Embryonic facial prominence (tissue), 1 donor: ENCODE measurements at regions not wholly inside any gene's neighbourhood (a gene's known extent, or its start where the extent isn't known, plus 50 kb on each side); places are given as distances from the start of the nearest gene placed in this dataset.
"Not testable (repeated sequence)": the region's sequence is repeated elsewhere in the genome, so short reads cannot be mapped to it uniquely, and the experiment has no call there.

Experiments
- DNase-seq: peaks from one replicate; pipeline ENCODE4 v3.0.0-alpha.2; 2016; ENCODE audit errors: extremely low spot score

GRCh38 chr7:51543801-51544553 lies 227.4 kb upstream of the COBL start:
- no peak for DNase-seq

- not testable (repeated sequence) for DNase-seq
Observed at GRCh38 chr7:51540906-51541305, 224.3 kb upstream of the COBL start.

DNA sequence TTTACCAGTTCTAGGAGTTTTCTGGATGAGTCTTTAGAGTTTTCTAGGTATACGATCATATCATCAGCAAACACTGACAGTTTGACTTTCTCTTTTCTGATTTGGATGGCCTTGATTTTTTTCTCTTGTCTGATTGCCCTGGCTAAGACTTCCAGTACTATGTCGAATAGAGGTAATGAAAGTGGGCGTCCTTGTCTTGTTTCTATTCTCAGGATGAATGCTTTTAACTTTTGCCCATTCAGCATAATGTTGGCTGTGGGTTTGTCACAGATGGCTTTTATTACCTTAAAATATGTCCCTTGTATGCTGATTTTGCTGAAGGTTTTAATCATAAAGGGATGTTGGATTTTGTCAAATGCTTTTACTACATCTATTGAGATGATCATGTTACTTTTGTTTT lies 223.2 kb upstream of the COBL start:
- no peak for DNase-seq

DNA sequence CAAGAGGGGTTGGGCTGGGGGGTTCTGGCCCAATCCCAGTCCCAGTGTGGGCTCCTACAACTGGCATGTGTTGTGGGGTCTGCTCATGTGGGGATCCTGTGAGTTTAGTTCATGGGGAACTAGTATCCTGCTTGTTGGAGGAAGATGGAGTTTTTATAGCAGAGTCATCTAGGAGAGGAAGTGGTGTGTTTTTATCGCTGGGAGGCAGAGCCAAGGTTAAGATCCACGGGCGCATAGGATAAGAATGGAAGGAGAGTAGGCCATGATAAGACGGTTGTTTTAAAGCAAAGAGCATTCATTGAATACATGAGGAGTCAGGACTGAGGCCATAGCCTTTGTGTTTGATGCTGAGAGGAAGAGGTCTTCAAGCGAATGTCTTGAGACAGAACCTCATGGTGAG lies 211.6 kb upstream of the COBL start:
- no peak for DNase-seq

GRCh38 chr7:51521694-51522312 lies 205.2 kb upstream of the COBL start:
- no peak for DNase-seq

- DNase-seq, result no peak
Observed at GRCh38 chr7:51521054-51521453, 204.4 kb upstream of the COBL start.

- no peak for DNase-seq
Observed at GRCh38 chr7:51518646-51519045, 202.0 kb upstream of the COBL start.

GRCh38 chr7:51517187-51517586 lies 200.6 kb upstream of the COBL start:
- no peak for DNase-seq

- no peak for DNase-seq
Observed at GRCh38 chr7:51501620-51502019, 185.0 kb upstream of the COBL start.

DNA sequence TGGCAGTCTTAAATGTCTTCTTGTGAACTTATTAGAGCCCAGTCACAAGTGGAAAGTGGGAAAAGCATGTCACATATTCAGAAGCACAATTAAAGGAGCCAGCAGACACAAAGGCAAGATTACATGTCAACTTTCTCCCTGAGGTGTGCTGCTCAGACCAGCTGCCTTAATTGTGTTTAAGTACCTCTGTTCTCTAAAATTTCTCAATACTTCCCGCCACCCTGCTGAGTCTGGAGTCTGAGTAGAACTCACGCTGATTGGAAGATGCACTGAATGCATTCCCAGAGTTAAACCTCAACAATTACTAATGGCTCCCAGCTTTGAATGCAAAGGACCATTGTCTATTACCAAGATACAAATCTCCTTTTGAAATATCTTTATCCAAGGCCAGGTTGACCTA lies 166.4 kb upstream of the COBL start:
- no peak for DNase-seq

DNA sequence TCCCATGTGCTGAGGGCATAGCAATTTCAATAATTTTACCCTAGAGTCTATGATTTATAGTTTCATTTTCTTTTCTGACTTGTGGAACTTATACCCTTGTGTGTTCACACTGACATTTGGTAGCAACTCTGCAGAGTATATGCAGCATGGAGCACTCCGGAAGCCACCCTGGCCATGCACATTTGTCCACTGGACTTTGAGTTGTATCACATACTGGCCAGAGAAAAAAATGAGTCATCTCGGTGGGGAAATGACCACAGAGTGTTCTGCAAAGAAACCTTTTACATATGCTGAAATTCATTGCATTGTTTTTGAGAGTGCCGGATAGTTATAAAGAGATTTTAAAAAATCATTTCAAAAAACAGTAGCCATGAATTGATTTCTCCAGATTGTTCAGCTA lies 164.8 kb upstream of the COBL start:
- DNase-seq, result no peak

DNA sequence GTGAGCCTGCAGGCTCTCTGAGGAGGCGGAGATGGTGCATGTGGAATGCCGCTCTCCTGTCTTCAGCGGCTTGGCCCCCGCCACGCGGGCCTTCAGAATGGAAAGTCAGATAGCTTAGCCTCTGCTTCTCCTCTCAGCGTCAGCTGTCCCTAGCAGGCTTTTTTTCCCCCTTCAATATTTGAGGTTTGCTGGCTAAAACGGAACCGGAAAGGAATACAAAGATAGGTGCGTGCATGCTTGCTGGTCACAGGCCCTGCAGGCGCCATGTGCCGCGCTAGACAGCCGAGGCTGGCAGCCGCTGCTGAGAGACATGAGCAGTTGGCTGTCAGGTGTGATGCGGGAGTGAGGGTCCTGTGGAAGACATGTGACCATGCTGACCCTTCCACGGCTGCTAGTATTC lies 161.2 kb upstream of the COBL start:
- no peak for DNase-seq

DNA sequence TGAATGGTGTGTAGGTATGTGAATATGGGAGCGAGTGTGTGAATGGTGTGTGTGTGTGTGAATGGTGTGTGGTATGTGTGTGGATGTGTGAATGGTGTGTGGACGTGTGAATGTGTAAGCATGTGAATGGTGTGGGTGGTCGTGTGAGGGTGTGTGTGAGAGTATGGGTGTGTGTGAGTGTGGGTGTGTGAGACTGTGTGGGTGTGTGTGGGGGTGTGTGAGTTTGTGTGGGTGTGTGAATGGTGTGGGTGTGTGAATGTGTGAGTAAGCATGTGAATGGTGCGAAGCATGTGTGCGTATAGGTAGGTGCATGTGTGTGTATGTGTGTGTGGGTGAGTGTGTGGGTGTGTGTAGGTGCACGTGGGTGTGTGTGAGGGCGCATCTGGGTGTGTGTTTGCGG lies 160.7 kb upstream of the COBL start:
- no peak for DNase-seq

DNA sequence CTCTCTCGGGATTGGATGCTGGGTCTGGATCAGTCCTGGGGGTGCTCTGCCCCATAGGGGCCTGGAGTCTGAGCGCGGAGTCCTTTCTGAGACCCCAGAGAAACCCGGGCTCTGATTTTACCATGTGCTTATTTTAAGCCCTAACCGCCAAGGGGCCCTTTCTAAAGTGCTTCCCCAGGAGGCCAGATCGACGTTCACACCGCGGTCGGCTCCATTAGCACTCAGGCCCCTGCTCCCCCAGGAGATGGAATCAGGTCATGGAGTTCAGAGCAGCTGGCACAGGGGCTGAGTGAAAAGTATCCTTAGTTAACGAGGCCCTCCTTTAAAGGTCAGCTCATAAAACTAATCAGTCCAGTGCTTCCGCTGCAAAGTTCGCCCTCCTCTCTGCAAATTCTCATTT lies 159.4 kb upstream of the COBL start:
- DNase-seq, result no peak

GRCh38 chr7:51472873-51473272 lies 156.3 kb upstream of the COBL start:
- no peak for DNase-seq

DNA sequence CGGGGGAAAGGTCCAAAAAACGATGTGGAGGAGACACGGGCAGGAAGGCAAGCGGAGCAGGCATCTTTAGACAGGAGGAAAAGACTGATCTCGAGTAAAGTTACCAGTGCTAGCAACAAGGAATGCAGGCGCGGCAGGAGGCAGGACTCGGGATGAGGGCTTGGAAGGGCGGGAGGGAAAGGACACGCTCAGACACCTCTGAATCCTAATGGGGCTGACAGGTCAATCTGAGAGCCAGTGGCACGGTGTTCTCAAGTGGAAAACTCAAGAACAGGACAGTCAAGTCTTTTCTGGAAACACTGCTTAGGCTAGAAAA lies 155.3 kb upstream of the COBL start:
- DNase-seq, result no peak

- no peak for DNase-seq
Observed at GRCh38 chr7:51471210-51471980, 154.8 kb upstream of the COBL start.

- no peak for DNase-seq
Observed at GRCh38 chr7:51467384-51468017, 150.9 kb upstream of the COBL start.

- DNase-seq, result no peak
Observed at GRCh38 chr7:51459809-51460208, 143.2 kb upstream of the COBL start.

- DNase-seq, result no peak
Observed at GRCh38 chr7:51458693-51459092, 142.1 kb upstream of the COBL start.

DNA sequence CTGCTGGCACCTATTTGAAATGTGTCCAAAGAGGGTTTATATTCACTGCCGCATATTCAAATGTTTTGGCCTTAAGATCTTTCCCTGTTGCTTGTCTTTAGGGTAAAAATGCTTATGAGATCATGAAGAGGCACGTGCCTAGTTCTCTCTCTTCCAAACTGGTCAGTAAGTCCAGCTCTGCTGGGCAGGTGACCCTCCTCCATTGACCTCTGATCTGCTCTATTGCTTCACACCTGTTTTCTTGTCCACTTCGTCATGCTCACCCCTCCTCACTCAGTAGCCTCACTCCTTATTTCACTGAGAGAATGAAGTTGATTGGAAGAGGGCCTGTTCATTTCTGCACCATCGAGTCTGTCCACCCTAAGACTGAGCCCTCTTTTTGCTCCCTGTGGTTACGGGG lies 140.5 kb upstream of the COBL start:
- no peak for DNase-seq

- DNase-seq, result no peak
Observed at GRCh38 chr7:51456431-51457060, 139.9 kb upstream of the COBL start.
